Cardiac muscle cell (in vitro differentiated cells and primary cell): ENCODE measurements at regions not wholly inside any gene's neighbourhood (a gene's known extent, or its start where the extent isn't known, plus 50 kb on each side); places are given as distances from the start of the nearest gene placed in this dataset.

Experiments
- DNase-seq, 2 donors: peaks; one replicate each; pipeline versions ENCODE4 v3.0.0 to v3.0.0-alpha.2; 2010 to 2017; ENCODE audit warnings: low read depth in 1 of 2, low spot score in 1 of 2
- H3K27ac ChIP-seq: fragments of 200-600 bp; sonication (generic); 2 replicates; pipeline ENCODE4 v1.5.1; 2016
- H3K27me3 ChIP-seq: fragments of 200-600 bp; sonication (generic); 2 replicates; pipeline ENCODE4 v1.6.0; 2016; ENCODE audit warnings: control low read depth
- H3K36me3 ChIP-seq: fragments of 200-600 bp; sonication (generic); 2 replicates; pipeline ENCODE4 v1.5.1; 2016; ENCODE audit warnings: control low read depth
- H3K4me1 ChIP-seq: fragments of 200-600 bp; sonication (generic); 2 replicates; pipeline ENCODE4 v1.8.1; 2017; ENCODE audit warnings: low read depth, mild to moderate bottlenecking, mixed run types
- H3K4me3 ChIP-seq: fragments of 200-600 bp; sonication (generic); 2 replicates; pipeline ENCODE4 v1.5.1; 2016; ENCODE audit warnings: mild to moderate bottlenecking
- H3K9me3 ChIP-seq: fragments of 200-600 bp; sonication (generic); 2 replicates; pipeline ENCODE4 v1.5.1; 2017; ENCODE audit warnings: low read depth, mild to moderate bottlenecking, control low read depth
- TF ChIP-seq, protein P1 (sequence below): IDR thresholded peaks from 2 replicates; pipeline ENCODE4 v1.5.1; 2012; ENCODE audit warnings: low read depth, mild to moderate bottlenecking, low read length

DNA sequence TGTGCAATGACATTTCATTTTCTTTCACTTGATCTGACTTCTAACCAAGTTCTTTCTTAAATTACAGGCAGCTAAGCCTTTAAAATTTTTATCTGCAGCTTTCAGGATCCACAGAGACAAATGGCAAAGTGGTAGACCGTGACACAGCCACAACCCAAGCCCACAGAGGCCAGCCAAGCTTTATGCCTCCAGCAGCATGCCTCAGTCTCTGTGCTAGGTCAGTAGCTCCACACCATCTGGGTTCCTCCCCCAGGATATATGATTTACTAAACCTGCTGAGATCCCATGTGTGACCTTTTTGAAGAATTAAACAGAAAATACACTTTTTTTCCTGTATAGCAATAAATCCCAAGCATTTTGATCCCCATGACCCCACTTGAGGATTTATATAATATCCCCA is 290.4 kb upstream of the CAND1 start:
- H3K36me3 ChIP-seq, result no peaks in the 10 kb centered on the region
- H3K27me3 ChIP-seq, result no peaks in the 10 kb centered on the region
- DNase-seq, result no peak
- H3K4me1 ChIP-seq, result peaks cover 7% of the 10 kb centered on the region
- H3K9me3 ChIP-seq, result no peaks in the 10 kb centered on the region
- TF ChIP-seq, protein P1, sequence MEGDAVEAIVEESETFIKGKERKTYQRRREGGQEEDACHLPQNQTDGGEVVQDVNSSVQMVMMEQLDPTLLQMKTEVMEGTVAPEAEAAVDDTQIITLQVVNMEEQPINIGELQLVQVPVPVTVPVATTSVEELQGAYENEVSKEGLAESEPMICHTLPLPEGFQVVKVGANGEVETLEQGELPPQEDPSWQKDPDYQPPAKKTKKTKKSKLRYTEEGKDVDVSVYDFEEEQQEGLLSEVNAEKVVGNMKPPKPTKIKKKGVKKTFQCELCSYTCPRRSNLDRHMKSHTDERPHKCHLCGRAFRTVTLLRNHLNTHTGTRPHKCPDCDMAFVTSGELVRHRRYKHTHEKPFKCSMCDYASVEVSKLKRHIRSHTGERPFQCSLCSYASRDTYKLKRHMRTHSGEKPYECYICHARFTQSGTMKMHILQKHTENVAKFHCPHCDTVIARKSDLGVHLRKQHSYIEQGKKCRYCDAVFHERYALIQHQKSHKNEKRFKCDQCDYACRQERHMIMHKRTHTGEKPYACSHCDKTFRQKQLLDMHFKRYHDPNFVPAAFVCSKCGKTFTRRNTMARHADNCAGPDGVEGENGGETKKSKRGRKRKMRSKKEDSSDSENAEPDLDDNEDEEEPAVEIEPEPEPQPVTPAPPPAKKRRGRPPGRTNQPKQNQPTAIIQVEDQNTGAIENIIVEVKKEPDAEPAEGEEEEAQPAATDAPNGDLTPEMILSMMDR, result no peak
- H3K4me3 ChIP-seq, result no peak overlapping the region
- H3K27ac ChIP-seq, result no peak overlapping the region

DNA sequence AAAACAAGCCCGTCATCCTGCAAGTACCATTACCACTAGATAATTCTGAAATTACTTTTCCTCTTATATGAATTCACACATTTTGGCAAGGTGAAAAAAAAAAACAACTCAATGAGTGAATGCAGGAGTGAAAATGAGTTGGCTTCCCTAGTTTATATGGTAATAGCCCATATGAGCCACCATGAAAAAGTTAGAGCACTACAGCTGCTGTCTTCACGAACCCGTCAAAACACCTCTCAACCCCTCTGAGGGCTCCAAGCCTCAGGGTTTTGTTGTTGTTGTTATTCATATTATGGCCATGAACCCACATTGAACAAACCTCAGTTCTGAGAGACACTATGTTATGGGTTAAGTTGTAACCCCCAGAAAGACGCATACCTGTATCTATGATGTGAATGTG is 289.9 kb upstream of the CAND1 start:
- H3K4me1 ChIP-seq, result peaks cover 7% of the 10 kb centered on the region
- DNase-seq, result no peak
- no peaks in the 10 kb centered on the region for H3K27me3 ChIP-seq
- H3K9me3 ChIP-seq, result no peaks in the 10 kb centered on the region
- TF ChIP-seq, protein P1, result no peak
- H3K27ac ChIP-seq, result no peak overlapping the region
- H3K36me3 ChIP-seq, result no peaks in the 10 kb centered on the region
- no peak overlapping the region for H3K4me3 ChIP-seq

DNA sequence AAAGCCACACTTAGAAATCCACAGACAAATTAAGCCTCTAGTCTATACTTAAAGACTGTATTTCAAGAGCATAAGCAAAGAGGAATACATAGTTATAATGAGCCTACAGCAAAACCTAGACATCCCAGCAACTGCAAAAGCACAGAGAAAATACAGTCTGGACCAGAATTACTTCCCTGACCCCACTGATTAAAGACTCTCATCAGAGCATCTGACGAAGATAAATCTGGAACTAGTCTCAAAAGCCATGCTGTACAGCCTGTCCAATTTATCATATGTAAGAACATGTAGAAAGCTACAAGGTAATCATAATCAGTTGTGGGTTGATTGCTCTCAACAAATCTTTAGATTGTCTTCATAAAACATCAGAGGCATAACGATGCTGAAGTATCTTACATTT is 285.1 kb upstream of the CAND1 start:
- DNase-seq, result no peak
- Histone ChIP-seq H3K27me3 (no peaks in the 10 kb centered on the region), H3K4me1 (peaks cover 7% of the 10 kb centered on the region), H3K4me3 (no peak overlapping the region), H3K27ac (no peak overlapping the region), H3K9me3 (no peaks in the 10 kb centered on the region), H3K36me3 (no peaks in the 10 kb centered on the region)
- TF ChIP-seq, protein P1, result no peak

DNA sequence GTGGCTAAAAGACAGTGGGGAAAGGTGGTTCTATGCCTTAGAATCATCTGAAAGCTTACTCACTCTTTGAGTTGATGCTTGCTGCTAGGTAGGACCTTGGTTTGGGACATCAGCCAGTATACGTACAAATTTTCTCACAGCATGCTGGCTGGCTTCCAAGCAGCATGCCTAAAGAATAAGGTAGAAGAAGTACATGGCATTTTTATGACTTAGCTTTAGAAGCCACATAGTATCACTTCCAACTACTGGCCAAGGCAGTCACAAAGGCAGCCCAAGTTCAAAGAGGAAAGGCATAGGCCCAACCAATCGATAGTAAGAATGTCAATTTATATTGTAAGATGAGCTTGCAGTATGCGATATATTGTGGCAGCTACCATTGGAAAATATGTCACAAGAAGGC is 284.2 kb upstream of the CAND1 start:
- no peaks in the 10 kb centered on the region for H3K9me3 ChIP-seq
- DNase-seq, result no peak

DNA sequence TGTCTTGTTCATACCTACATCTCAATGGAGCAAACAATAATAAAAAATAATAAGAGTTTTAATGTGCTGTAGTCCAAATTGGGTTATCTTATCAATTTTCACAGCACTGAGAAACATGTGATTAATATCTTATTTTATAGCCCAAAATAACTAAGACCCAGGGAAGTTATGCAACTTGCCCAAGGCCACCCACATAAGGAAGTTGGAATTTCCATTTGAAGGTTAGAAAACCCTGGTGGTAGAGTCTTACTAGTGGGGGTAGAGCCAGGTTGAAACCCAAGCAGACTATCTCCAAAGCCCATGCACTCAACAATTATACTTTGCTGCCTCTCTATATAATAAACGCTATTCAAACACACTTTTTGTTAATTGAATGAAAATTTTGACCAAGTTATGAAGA is 270.0 kb upstream of the CAND1 start:
- no peaks in the 10 kb centered on the region for H3K9me3 ChIP-seq

More for the DNA sequence above, 284.2 kb upstream of the CAND1 start:
- no peaks in the 10 kb centered on the region for H3K27me3 ChIP-seq
- peaks cover 7% of the 10 kb centered on the region for H3K4me1 ChIP-seq
- H3K27ac ChIP-seq, result no peak overlapping the region
- TF ChIP-seq, protein P1, result no peak
- H3K36me3 ChIP-seq, result no peaks in the 10 kb centered on the region
- no peak overlapping the region for H3K4me3 ChIP-seq

More for the DNA sequence above, 270.0 kb upstream of the CAND1 start:
- no peak for DNase-seq
- peaks cover 5% of the 10 kb centered on the region for H3K4me1 ChIP-seq
- no peak overlapping the region for H3K4me3 ChIP-seq
- no peaks in the 10 kb centered on the region for H3K27me3 ChIP-seq
- H3K27ac ChIP-seq, result no peak overlapping the region
- H3K36me3 ChIP-seq, result no peaks in the 10 kb centered on the region
- TF ChIP-seq, protein P1, result no peak
